HCT116 (cell line): ENCODE measurements at regions not wholly inside any gene's neighbourhood (a gene's known extent, or its start where the extent isn't known, plus 50 kb on each side); places are given as distances from the start of the nearest gene placed in this dataset.

Source experiments
- ATAC-seq: fragments of 200-7000 bp; cut with Tn5 transposase; 2 replicates; pipeline ENCODE4 v1.9.1; 2020; ENCODE audit warnings: mild to moderate bottlenecking, moderate library complexity
- BruUV-seq: library from RNA; stranded (reverse); fragments of 400-500 nt; replicated peaks from 2 replicates; lab custom pipeline; 2021; lab: Mats Ljungman, UMichigan
- CTCF ChIA-PET: fragments of 300-600 bp; sonication (Branson Sonifier 250); formaldehyde crosslinking; loops from one replicate; lab custom pipeline; 2021; ENCODE audit warnings: antibody characterized with exemption; lab: Charles Lee
- POLR2A ChIA-PET: fragments of 300-600, 350-600 bp; sonication (Branson Sonifier 250); formaldehyde crosslinking; loops from one replicate; lab custom pipeline; 2021; ENCODE audit warnings: antibody characterized with exemption; lab: Charles Lee
- RAD21 ChIA-PET, 2 experiments: fragments of 300-600 bp; sonication (Branson Sonifier 250); formaldehyde crosslinking; loops; one replicate each; lab custom pipeline; 2023; ENCODE audit warnings: low total read pairs in 2 of 2; ENCODE audit not compliant: uncharacterized antibody in 2 of 2, unreplicated experiment in 2 of 2, low non-redundant PET in 1 of 2; lab: Charles Lee
- DNase-seq: peaks from one replicate; pipeline ENCODE4 v3.0.0-alpha.2; 2010; ENCODE audit warnings: low read depth, low spot score
- H2AFZ ChIP-seq: fragments of 200-600 bp; shearing (Covaris generic), sonication (generic); 2 replicates; pipeline ENCODE4 v1.6.1; 2017; ENCODE audit warnings: low read depth, mixed run types, mixed read lengths, antibody characterized with exemption, low read length; ENCODE audit not compliant: poor library complexity, severe bottlenecking
- H3K27ac ChIP-seq: 2 replicates; pipeline ENCODE4 v1.5.1; 2012; ENCODE audit warnings: low read depth, low read length
- H3K27me3 ChIP-seq: fragments of 200-600 bp; sonication (generic); 2 replicates; pipeline ENCODE4 v1.6.1; 2016; ENCODE audit warnings: mixed run types, low read length, mixed read lengths; ENCODE audit not compliant: insufficient read depth
- H3K36me3 ChIP-seq, 2 experiments: fragments of 200-500 bp in 1 of 2; fragments of 200-600 bp in 1 of 2; sonication (Bioruptor generic) in 1 of 2; sonication (generic) in 1 of 2; 2 replicates each; pipeline versions ENCODE4 v1.5.1 to v1.6.1; 2014 to 2016; ENCODE audit warnings: low read length in 2 of 2, inconsistent platforms in 1 of 2, mixed read lengths in 1 of 2, mixed run types in 1 of 2; ENCODE audit not compliant: insufficient read depth in 2 of 2, control insufficient read depth in 1 of 2
- H3K4me1 ChIP-seq, 2 experiments: fragments of 200-600 bp in 1 of 2; sonication (generic) in 1 of 2; 2 replicates each; pipeline versions ENCODE4 v1.5.1 to v1.6.1; 2012 to 2017; ENCODE audit warnings: low read length in 2 of 2, inconsistent platforms in 1 of 2, mild to moderate bottlenecking in 1 of 2, mixed read lengths in 1 of 2, mixed run types in 1 of 2, moderate library complexity in 1 of 2; ENCODE audit not compliant: insufficient read depth in 2 of 2, control insufficient read depth in 1 of 2
- H3K4me2 ChIP-seq: fragments of 200-600 bp; sonication (generic); 2 replicates; pipeline ENCODE4 v1.6.1; 2017; ENCODE audit warnings: mixed run types, low read length, mixed read lengths
- H3K4me3 ChIP-seq, 2 experiments: fragments of 200-600 bp in 1 of 2; sonication (generic) in 1 of 2; replicated peaks in 1 of 2; 2 replicates each; pipeline ENCODE4 v1.5.1; 2011 to 2016; ENCODE audit warnings: low read length in 2 of 2, control low read depth in 1 of 2, low read depth in 1 of 2, mild to moderate bottlenecking in 1 of 2, mixed read lengths in 1 of 2, mixed run types in 1 of 2
- H3K79me2 ChIP-seq: fragments of 200-600 bp; sonication (generic); 2 replicates; pipeline ENCODE4 v1.6.1; 2017; ENCODE audit warnings: mild to moderate bottlenecking, mixed run types, low read length, moderate library complexity, mixed read lengths; ENCODE audit not compliant: insufficient read depth
- H3K9ac ChIP-seq: fragments of 200-600 bp; sonication (generic); 2 replicates; pipeline ENCODE4 v1.6.1; 2016; ENCODE audit warnings: low read length, mixed read lengths
- H3K9me2 ChIP-seq: fragments of 200-600 bp; sonication (generic), shearing (Covaris generic); 2 replicates; pipeline ENCODE4 v1.6.1; 2017; ENCODE audit warnings: mixed run types, mild to moderate bottlenecking, moderate library complexity; ENCODE audit not compliant: insufficient read depth
- H3K9me3 ChIP-seq, 2 experiments: fragments of 200-500 bp in 1 of 2; fragments of 200-600 bp in 1 of 2; sonication (Bioruptor generic) in 1 of 2; sonication (generic) in 1 of 2; 2 replicates each; pipeline ENCODE4 v1.6.1; 2014 to 2017; ENCODE audit warnings: low read length in 2 of 2, mixed read lengths in 2 of 2, inconsistent platforms in 1 of 2, low read depth in 1 of 2, mild to moderate bottlenecking in 1 of 2, mixed run types in 1 of 2, moderate library complexity in 1 of 2; ENCODE audit not compliant: control insufficient read depth in 1 of 2, insufficient read depth in 1 of 2
- H4K20me1 ChIP-seq: fragments of 200-600 bp; sonication (generic), shearing (Covaris generic); 2 replicates; pipeline ENCODE4 v1.6.1; 2017; ENCODE audit warnings: mixed run types, mild to moderate bottlenecking, moderate library complexity; ENCODE audit not compliant: insufficient read depth
- CBX3 ChIP-seq: IDR thresholded peaks from 2 replicates; pipeline ENCODE4 v1.6.1; 2012; ENCODE audit warnings: low read depth
- EGR1 ChIP-seq: IDR thresholded peaks from 2 replicates; pipeline ENCODE4 v1.6.1; 2012; ENCODE audit warnings: low read depth
- EZH2 ChIP-seq: fragments of 200-600 bp; sonication (generic); IDR thresholded peaks from 2 replicates; pipeline ENCODE4 v1.6.1; 2017; ENCODE audit warnings: antibody characterized with exemption, mixed run types
- EZH2phosphoT487 ChIP-seq: fragments of 200-600 bp; IDR thresholded peaks from 2 replicates; pipeline ENCODE4 v1.6.1; 2018; ENCODE audit warnings: antibody characterized with exemption, borderline replicate concordance
- FOSL1 ChIP-seq: IDR thresholded peaks from 2 replicates; pipeline ENCODE4 v1.6.1; 2012; ENCODE audit warnings: low read depth
- JUND ChIP-seq: IDR thresholded peaks from 2 replicates; pipeline ENCODE4 v1.6.1; 2012
- POLR2A ChIP-seq: IDR thresholded peaks from 2 replicates; pipeline ENCODE4 v1.7.0; 2011; ENCODE audit warnings: borderline replicate concordance; ENCODE audit not compliant: insufficient read depth, insufficient read length; ENCODE audit errors: extremely low read depth
- RAD21 ChIP-seq: IDR thresholded peaks from 2 replicates; pipeline ENCODE4 v1.6.1; 2012; ENCODE audit warnings: low read depth, mild to moderate bottlenecking
- SIN3A ChIP-seq: IDR thresholded peaks from 2 replicates; pipeline ENCODE4 v1.6.1; 2012; ENCODE audit warnings: low read depth
- TCF7L2 ChIP-seq: IDR thresholded peaks from 2 replicates; pipeline ENCODE4 v1.7.0; 2011; ENCODE audit warnings: borderline replicate concordance, inconsistent platforms; ENCODE audit not compliant: insufficient read depth, insufficient read length; ENCODE audit errors: extremely low read depth
- YY1 ChIP-seq: IDR thresholded peaks from 2 replicates; pipeline ENCODE4 v1.6.1; 2011; ENCODE audit warnings: low read length, low read depth, moderate library complexity, mild to moderate bottlenecking; ENCODE audit not compliant: insufficient replicate concordance; ENCODE audit errors: extremely low read depth
- ZFX ChIP-seq: fragments of 450-650 bp; IDR thresholded peaks from 2 replicates; pipeline ENCODE4 v1.6.1; 2017
- ZNF274 ChIP-seq: fragments of 200-500 bp; sonication (Bioruptor generic); IDR thresholded peaks from 2 replicates; pipeline ENCODE4 v1.6.1; 2014; ENCODE audit warnings: mild to moderate bottlenecking, low read depth, low read length, inconsistent platforms
- intact Hi-C: fragments of 100-400 bp; cut with micrococcal nuclease; formaldehyde crosslinking; loops from 2 replicates; pipeline ENCODE4 v1.10.0; 2022
- TF ChIP-seq, protein P1 (sequence below): IDR thresholded peaks from 2 replicates; pipeline ENCODE4 v1.6.1; 2012
- TF ChIP-seq, protein P2 (sequence below), 3 experiments: fragments of 200-600 bp in 1 of 3; sonication (generic) in 1 of 3; IDR thresholded peaks in 2 of 3; conservative IDR thresholded peaks in 1 of 3; 2 replicates each; pipeline ENCODE4 v1.5.1; 2012 to 2017; ENCODE audit warnings: low read depth in 2 of 3, low read length in 2 of 3, antibody characterized with exemption in 1 of 3, borderline replicate concordance in 1 of 3, control low read depth in 1 of 3, mild to moderate bottlenecking in 1 of 3, mixed read lengths in 1 of 3, mixed run types in 1 of 3, moderate library complexity in 1 of 3; ENCODE audit not compliant: insufficient read depth in 1 of 3
- TF ChIP-seq, protein P3 (sequence below): IDR thresholded peaks from 2 replicates; pipeline ENCODE4 v1.6.1; 2011; ENCODE audit warnings: mild to moderate bottlenecking, low read length, moderate library complexity; ENCODE audit not compliant: insufficient replicate concordance; ENCODE audit errors: extremely low read depth
- TF ChIP-seq, protein P4 (sequence below): IDR thresholded peaks from 2 replicates; pipeline ENCODE4 v1.6.1; 2012

DNA sequence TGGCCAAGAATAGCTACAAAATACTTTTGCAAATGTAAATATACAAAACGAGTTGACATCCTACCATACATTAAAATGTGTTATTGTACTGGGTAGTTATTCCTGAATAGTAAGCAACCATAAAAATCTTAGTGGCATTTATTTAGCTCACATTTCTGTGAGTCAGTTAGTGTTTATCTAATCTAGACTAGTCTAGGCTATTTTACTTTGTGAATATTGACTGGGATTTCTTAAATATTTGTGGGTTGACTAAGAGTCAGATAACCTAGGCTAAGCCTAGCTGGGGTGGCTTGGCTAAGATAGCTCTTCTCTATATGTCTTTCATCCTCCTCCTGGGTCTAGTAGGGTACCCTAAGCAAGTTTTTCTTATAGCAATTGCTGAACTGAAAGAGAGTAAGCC is 543.8 kb upstream of the DIAPH2 start:
- H3K36me3 ChIP-seq = no peaks in the 10 kb centered on the region
- intact Hi-C loops = no loop called here
- H3K27ac ChIP-seq = no peak overlapping the region
- ChIA-PET RAD21 (no interaction called here), POLR2A (no interaction called here), CTCF (no interaction called here)
- no peaks in the 10 kb centered on the region for H3K27me3 ChIP-seq
- no peaks in the 10 kb centered on the region; a peak in 1 of 4 replicates for H3K9me3 ChIP-seq
- H3K9me2 ChIP-seq = no peaks in the 10 kb centered on the region
- no peaks in the 10 kb centered on the region for H3K4me1 ChIP-seq
- DNase-seq = no peak
- no peak for TF ChIP-seq FOSL1
- H3K9ac ChIP-seq = no peak overlapping the region
- no peak overlapping the region for H2AFZ ChIP-seq
- BruUV-seq = no TSS peak
- no peaks in the 10 kb centered on the region for H4K20me1 ChIP-seq
- no peak overlapping the region for H3K4me3 ChIP-seq
- no peak for ATAC-seq
- H3K79me2 ChIP-seq = no peaks in the 10 kb centered on the region
- no peak overlapping the region for H3K4me2 ChIP-seq

DNA sequence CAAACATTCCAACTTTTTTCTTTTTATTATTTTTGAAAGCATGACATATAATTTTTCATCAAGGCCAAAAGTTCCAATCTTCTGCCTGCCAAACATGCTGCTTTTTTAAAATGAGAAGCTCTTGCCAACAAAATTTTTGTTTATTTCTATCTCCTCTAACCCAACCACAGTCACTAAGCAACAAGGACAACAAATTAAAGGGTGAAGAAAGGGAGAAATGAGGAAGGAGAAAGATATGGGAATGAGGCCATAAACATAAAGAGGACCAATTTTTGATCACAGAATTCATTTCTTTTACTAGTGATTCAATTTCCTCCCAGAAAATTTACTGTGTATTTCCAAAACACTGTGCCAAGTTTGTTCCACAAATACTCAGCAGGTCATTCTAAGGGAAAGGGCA is 537.0 kb upstream of the DIAPH2 start:
- Histone ChIP-seq H3K27ac (no peak overlapping the region), H3K27me3 (no peaks in the 10 kb centered on the region), H3K79me2 (no peaks in the 10 kb centered on the region), H4K20me1 (no peaks in the 10 kb centered on the region), H3K4me3 (no peak overlapping the region), H3K4me1 (no peaks in the 10 kb centered on the region), H3K4me2 (no peak overlapping the region), H3K9me2 (no peaks in the 10 kb centered on the region), H3K9me3 (no peaks in the 10 kb centered on the region; a peak in 1 of 4 replicates), H3K36me3 (no peaks in the 10 kb centered on the region), H2AFZ (no peak overlapping the region), H3K9ac (no peak overlapping the region)
- DNase-seq (no peak), ATAC-seq (no peak)
- TF ChIP-seq EZH2 (no peak), TCF7L2 (no peak), CBX3 (no peak), ZNF274 (no peak), ZFX (no peak), EGR1 (no peak), POLR2A (no peak), EZH2phosphoT487 (no peak), SIN3A (no peak), RAD21 (no peak), FOSL1 (no peak), JUND (no peak), YY1 (no peak)
- TF ChIP-seq, protein P1, sequence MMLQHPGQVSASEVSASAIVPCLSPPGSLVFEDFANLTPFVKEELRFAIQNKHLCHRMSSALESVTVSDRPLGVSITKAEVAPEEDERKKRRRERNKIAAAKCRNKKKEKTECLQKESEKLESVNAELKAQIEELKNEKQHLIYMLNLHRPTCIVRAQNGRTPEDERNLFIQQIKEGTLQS = no peak
- TF ChIP-seq, protein P2, sequence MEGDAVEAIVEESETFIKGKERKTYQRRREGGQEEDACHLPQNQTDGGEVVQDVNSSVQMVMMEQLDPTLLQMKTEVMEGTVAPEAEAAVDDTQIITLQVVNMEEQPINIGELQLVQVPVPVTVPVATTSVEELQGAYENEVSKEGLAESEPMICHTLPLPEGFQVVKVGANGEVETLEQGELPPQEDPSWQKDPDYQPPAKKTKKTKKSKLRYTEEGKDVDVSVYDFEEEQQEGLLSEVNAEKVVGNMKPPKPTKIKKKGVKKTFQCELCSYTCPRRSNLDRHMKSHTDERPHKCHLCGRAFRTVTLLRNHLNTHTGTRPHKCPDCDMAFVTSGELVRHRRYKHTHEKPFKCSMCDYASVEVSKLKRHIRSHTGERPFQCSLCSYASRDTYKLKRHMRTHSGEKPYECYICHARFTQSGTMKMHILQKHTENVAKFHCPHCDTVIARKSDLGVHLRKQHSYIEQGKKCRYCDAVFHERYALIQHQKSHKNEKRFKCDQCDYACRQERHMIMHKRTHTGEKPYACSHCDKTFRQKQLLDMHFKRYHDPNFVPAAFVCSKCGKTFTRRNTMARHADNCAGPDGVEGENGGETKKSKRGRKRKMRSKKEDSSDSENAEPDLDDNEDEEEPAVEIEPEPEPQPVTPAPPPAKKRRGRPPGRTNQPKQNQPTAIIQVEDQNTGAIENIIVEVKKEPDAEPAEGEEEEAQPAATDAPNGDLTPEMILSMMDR (IDR thresholded peaks at IDR 0.05 in 2 of 3, conservative IDR thresholded peaks at IDR 0.05 in 1 of 3; ENCODE audit: borderline replicate concordance in 1 of 3, insufficient read depth in 1 of 3, low read depth in 2 of 3, low read length in 2 of 3) = no peak
- TF ChIP-seq, protein P3, sequence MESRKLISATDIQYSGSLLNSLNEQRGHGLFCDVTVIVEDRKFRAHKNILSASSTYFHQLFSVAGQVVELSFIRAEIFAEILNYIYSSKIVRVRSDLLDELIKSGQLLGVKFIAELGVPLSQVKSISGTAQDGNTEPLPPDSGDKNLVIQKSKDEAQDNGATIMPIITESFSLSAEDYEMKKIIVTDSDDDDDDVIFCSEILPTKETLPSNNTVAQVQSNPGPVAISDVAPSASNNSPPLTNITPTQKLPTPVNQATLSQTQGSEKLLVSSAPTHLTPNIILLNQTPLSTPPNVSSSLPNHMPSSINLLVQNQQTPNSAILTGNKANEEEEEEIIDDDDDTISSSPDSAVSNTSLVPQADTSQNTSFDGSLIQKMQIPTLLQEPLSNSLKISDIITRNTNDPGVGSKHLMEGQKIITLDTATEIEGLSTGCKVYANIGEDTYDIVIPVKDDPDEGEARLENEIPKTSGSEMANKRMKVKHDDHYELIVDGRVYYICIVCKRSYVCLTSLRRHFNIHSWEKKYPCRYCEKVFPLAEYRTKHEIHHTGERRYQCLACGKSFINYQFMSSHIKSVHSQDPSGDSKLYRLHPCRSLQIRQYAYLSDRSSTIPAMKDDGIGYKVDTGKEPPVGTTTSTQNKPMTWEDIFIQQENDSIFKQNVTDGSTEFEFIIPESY = no peak
- TF ChIP-seq, protein P4, sequence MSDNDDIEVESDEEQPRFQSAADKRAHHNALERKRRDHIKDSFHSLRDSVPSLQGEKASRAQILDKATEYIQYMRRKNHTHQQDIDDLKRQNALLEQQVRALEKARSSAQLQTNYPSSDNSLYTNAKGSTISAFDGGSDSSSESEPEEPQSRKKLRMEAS = no peak
- no TSS peak for BruUV-seq
- ChIA-PET POLR2A (no interaction called here), RAD21 (no interaction called here), CTCF (no interaction called here)
- intact Hi-C loops = no loop called here
